Calu3 (cell line): ENCODE measurements at regions not wholly inside any gene's neighbourhood (a gene's known extent, or its start where the extent isn't known, plus 50 kb on each side); places are given as distances from the start of the nearest gene placed in this dataset.

Source experiments
- BruUV-seq: library from RNA; stranded (reverse); fragments of 400-500 nt; replicated peaks from 2 replicates; lab custom pipeline; 2021; lab: Mats Ljungman, UMichigan
- CTCF ChIA-PET: fragments of 300-600 bp; sonication (Branson Sonifier 250); formaldehyde crosslinking; loops from one replicate; lab custom pipeline; 2022; ENCODE audit warnings: antibody characterized with exemption; lab: Charles Lee
- DNase-seq: peaks from one replicate; pipeline ENCODE4 v3.0.0; 2022
- H3K27ac Mint-ChIP-seq: one replicate; pipeline ENCODE4 v1.8.0; 2022; ENCODE audit warnings: mixed read lengths; ENCODE audit not compliant: unreplicated experiment
- H3K27me3 Mint-ChIP-seq: one replicate; pipeline ENCODE4 v1.8.0; 2022; ENCODE audit warnings: mixed read lengths; ENCODE audit not compliant: unreplicated experiment
- H3K36me3 Mint-ChIP-seq: one replicate; pipeline ENCODE4 v1.8.0; 2022; ENCODE audit warnings: mild to moderate bottlenecking, moderate library complexity, mixed read lengths; ENCODE audit not compliant: insufficient read depth, unreplicated experiment
- H3K4me1 Mint-ChIP-seq: one replicate; pipeline ENCODE4 v1.8.0; 2022; ENCODE audit warnings: mild to moderate bottlenecking, low read depth, mixed read lengths; ENCODE audit not compliant: unreplicated experiment
- H3K4me3 Mint-ChIP-seq: one replicate; pipeline ENCODE4 v1.8.0; 2022; ENCODE audit warnings: mild to moderate bottlenecking, low read depth, moderate library complexity, mixed read lengths; ENCODE audit not compliant: unreplicated experiment
- H3K9me3 Mint-ChIP-seq: one replicate; pipeline ENCODE4 v1.8.0; 2022; ENCODE audit warnings: low read depth, mixed read lengths; ENCODE audit not compliant: unreplicated experiment
- intact Hi-C: fragments of 100-400 bp; cut with micrococcal nuclease; formaldehyde crosslinking; loops from one replicate; pipeline ENCODE4 v1.10.0; 2022; ENCODE audit not compliant: unreplicated experiment
- TF ChIP-seq, protein P1 (sequence below): fragments of 200-600 bp; IDR thresholded peaks from one replicate; pipeline ENCODE4 v1.8.0; 2022; ENCODE audit warnings: antibody characterized with exemption; ENCODE audit not compliant: unreplicated experiment

DNA sequence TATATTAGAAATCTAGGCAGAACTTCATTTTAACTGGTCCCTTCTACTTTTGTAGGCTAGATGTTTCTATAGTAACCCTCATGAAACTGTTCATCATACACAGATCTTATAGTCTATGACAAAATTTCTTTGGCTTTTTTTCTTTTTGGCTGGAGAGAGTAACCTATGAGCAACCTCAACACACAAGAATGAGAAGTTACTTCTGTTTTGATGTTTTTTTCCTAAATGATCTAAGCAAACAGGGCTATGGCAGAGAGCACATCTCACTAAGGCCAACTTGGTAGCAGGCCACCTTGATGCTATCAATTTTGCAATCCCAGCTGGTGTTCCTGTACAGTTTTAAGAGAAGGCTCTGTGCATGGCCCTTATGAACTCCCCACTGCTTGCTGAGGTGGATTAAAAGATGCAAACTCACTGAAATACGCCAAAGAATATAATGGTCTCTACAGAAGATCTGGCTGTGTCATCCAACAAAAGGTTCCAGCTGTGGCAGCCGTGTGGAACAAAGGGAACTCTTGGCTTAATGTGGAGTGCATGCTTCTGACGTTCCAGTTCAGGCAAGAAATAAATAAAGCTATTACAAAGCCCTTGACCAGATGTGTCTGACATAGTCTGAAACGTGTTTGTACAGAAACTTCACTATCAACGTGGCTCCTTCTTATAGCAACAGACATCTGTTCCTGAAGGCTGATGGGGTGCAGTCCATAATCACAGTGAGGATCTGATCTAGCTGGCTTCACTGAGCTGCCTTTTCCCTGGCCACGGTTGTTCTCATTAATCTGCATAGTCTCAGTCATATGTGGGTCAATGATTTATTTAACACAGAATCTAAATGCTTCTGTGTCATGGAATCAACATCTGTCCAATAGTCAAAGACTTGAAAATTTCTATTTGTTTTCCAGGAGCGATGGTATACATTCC lies 481.1 kb downstream of the BMP2 start:
- Mint-ChIP-seq H3K9me3 (no peaks in the 10 kb centered on the region), H3K4me3 (no peak overlapping the region), H3K27ac (no peak overlapping the region), H3K36me3 (no peaks in the 10 kb centered on the region), H3K27me3 (no peaks in the 10 kb centered on the region), H3K4me1 (no peaks in the 10 kb centered on the region)
- CTCF ChIA-PET, result no interaction called here
- intact Hi-C loops, result no loop called here
- TF ChIP-seq, protein P1, sequence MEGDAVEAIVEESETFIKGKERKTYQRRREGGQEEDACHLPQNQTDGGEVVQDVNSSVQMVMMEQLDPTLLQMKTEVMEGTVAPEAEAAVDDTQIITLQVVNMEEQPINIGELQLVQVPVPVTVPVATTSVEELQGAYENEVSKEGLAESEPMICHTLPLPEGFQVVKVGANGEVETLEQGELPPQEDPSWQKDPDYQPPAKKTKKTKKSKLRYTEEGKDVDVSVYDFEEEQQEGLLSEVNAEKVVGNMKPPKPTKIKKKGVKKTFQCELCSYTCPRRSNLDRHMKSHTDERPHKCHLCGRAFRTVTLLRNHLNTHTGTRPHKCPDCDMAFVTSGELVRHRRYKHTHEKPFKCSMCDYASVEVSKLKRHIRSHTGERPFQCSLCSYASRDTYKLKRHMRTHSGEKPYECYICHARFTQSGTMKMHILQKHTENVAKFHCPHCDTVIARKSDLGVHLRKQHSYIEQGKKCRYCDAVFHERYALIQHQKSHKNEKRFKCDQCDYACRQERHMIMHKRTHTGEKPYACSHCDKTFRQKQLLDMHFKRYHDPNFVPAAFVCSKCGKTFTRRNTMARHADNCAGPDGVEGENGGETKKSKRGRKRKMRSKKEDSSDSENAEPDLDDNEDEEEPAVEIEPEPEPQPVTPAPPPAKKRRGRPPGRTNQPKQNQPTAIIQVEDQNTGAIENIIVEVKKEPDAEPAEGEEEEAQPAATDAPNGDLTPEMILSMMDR, result no peak
- no peak for DNase-seq
- BruUV-seq, result no TSS peak

DNA sequence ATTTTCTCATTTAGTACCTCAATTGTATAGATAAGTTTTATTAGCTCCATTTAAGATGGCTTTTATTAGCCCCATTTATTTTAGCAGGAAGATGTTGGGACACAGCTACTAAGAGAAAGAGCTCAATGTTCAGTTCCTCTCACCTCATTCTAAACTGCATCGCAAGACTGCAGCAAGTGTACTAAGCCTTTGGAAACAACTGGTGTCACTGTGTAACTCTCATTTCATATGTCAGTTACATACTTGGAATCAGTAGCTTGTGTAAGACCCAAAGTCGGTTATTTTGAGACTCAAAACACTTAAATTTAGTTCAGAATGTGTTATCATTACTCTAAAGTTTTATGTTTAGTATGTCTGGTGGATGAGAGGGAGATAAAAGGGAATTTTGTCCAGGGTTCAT lies 482.9 kb downstream of the BMP2 start:
- no peaks in the 10 kb centered on the region for H3K27me3 Mint-ChIP-seq
- no peak overlapping the region for H3K4me3 Mint-ChIP-seq
- intact Hi-C loops, result no loop called here
- TF ChIP-seq, protein P1, result no peak
- no peaks in the 10 kb centered on the region for H3K4me1 Mint-ChIP-seq
- no peak overlapping the region for H3K27ac Mint-ChIP-seq
- CTCF ChIA-PET, result no interaction called here
- no peaks in the 10 kb centered on the region for H3K36me3 Mint-ChIP-seq
- BruUV-seq, result no TSS peak
- no peaks in the 10 kb centered on the region for H3K9me3 Mint-ChIP-seq
- no peak for DNase-seq

DNA sequence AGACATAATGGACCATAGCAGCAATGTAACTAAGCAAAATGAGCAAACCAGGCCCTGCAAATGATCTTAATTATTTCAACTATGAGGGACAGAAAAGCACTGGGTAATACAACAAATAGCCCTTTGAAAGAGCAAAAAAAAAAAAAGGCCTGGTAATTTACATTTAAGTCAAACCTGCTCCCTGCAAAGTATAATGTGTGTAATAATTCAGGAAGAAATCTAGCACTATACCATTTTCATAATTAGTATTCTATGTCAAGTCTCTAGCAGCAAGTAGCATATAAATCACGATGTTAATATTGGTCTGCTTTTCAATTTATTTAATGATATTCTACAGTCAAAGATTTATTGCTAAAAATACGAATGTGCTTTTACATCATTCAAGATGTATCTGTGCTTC lies 489.6 kb downstream of the BMP2 start:
- no peak overlapping the region for H3K27ac Mint-ChIP-seq
- TF ChIP-seq, protein P1, result no peak

DNA sequence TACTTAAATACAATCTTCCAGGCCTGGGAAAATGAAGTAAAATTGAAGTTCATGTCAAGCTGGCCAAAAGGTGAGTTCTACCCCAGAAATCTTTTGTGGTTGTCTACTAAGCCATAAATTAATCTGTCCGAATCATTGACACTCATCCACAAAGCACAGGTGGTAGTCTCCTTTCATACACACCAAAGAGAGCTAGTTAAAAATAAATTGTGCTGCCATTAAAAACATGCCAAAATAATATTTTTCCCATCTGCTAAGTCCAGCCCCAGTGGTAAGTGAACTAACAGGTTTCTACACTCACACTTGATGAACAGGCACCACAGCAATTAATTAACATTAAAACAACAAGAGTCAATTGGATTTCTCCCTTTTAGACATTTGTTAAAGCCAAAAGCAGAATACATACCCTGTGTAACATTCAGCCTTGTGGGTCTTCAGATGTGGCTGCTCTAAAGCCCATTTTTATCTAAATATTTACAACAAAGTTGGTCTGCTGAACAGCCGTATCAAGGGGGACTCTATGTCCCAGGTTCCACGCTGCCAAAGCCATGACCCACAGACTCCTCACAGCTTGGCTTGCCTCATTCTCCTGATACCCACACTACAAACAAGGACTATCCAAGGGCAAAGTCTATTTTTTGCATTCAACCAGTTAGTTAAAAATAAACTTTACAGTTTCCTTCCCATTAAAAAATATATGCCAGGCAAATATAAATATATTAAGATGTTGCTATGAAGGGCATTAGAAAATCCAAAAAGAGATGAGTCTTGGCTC lies 490.4 kb downstream of the BMP2 start:
- DNase-seq, result no peak
- no peaks in the 10 kb centered on the region for H3K27me3 Mint-ChIP-seq
- H3K36me3 Mint-ChIP-seq, result no peaks in the 10 kb centered on the region
- TF ChIP-seq, protein P1, result no peak
- BruUV-seq, result no TSS peak
- intact Hi-C loops, result no loop called here
- no peaks in the 10 kb centered on the region for H3K9me3 Mint-ChIP-seq
- CTCF ChIA-PET, result no interaction called here
- no peak overlapping the region for H3K4me3 Mint-ChIP-seq
- H3K4me1 Mint-ChIP-seq, result no peaks in the 10 kb centered on the region
- no peak overlapping the region for H3K27ac Mint-ChIP-seq

More for the DNA sequence above, 489.6 kb downstream of the BMP2 start:
- intact Hi-C loops, result no loop called here
- no peak for DNase-seq
- Mint-ChIP-seq H3K9me3 (no peaks in the 10 kb centered on the region), H3K4me3 (no peak overlapping the region), H3K36me3 (no peaks in the 10 kb centered on the region), H3K4me1 (no peaks in the 10 kb centered on the region), H3K27me3 (no peaks in the 10 kb centered on the region)
- CTCF ChIA-PET, result no interaction called here
- no TSS peak for BruUV-seq
